ENCODE measurements at regions not wholly inside any gene's neighbourhood (a gene's known extent, or its start where the extent isn't known, plus 50 kb on each side); places are given as distances from the start of the nearest gene placed in this dataset.
"Not testable (repeated sequence)": the region's sequence is repeated elsewhere in the genome, so short reads cannot be mapped to it uniquely, and the experiment has no call there.

DNA sequence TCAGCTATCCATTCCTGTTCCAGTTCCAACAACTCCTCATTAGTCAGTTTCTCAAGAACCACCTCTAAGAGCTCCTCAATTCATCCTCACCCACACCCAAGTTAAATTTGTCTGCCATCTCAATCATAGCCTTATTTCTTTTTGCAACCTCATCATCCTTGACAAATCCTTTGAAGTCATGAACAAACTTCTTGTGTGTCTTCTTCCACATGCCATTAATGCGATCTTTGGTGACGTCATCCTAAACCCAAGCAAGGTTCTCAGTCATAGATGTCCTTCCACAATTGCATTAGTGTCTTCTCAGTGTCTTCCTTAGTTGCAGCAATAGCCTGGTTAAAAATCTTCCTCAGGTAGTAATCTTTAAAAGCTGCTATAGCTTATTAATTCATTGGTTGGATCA, 71.2 kb upstream of the FSIP2 start:
- no peak for DNase-seq

DNA sequence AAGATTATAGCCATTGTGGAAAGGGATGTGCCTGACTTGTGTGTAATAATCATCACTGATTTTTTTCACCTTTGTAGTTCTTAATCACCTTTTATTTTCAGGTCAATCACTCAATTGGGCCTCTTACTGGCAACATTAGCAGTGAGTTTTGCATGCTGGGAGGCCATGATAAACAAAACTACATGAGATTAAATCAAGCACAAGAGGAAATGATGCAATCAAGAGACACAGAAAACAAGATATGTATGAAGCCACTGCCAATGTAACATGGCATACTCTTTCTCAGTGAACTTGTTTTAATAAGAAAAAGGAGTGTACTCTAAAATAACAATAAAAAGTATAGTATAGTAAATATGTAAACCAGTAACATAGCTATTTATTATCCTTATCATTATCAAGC, 69.9 kb upstream of the FSIP2 start:
- no peak for DNase-seq

DNA sequence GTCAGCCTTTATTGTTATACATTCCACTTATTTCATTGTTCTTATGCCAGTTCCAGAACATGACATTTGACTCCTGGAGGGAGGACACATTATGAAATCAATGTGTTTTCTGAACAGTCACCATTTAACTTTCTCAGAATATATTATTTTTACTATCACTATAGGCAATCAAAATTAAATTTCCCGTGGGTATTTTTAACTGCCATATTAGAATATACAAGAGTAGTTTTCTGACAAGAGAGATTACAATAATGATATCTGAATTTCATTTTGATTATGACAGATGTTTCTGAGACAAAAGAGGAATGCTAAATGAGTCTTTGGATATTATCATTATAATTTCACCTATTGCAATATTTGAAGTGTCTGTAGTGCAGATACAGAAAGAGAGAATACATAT, 64.4 kb upstream of the FSIP2 start:
- DNase-seq = no peak

DNA sequence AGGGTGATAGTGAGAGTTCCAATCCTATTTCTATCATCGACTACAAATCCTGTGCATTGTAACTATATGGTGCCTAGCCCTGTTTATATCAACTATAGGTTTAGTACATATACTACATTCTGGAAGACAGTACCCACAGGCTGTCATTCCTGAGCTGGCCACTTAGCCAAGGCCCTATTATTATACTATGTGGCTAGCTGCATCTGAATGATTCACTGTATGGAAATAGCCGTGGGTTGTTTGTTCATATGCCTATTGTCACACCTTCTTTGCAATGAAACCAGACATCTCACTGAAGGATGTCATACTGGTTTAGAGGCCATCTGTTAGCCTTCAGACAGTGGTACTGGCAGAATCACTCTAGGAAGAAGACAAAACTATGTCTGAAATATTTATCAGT, 62.3 kb upstream of the FSIP2 start:
- DNase-seq = no peak

DNA sequence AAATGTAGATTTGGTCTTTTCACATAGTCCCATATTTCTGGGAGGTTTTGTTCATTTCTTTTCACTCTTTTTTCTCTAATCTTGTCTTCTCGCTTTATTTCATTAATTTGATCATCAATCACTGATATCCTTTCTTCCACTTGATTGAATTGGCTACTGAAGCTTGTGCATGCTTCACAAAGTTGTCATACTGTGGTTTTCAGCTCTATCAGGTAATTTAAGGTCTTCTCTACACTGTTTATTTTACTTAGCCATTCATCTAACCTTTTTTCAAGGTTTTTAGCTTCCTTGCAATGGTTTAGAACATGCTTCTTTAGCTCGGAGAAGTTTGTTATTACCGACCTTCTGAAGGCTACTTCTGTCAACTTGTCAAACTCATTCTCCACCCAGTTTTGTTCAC, 51.6 kb upstream of the FSIP2 start:
- not testable (repeated sequence) for DNase-seq

DNA sequence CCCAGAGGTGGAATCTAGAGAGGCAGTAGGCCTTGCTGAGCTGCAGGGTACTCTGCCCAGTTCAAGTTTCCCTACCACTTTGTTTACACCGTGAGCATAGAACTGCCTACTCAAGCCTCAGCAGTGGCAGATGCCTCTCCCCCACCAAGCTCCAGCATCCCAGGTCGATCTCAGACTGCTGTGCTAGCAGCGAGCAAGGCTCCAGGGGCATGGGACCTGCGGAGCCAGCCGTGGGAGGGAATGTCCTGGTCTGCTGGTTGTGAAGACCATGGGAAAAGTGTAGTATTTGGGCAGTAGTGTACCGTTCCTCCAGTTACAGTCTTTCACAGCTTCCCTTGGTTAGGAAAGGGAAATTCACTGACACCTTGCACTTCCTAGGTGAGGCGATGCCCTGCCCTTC, 50.6 kb upstream of the FSIP2 start:
- no peak for DNase-seq
